ENCODE measurements at regions not wholly inside any gene's neighbourhood (a gene's known extent, or its start where the extent isn't known, plus 50 kb on each side); places are given as distances from the start of the nearest gene placed in this dataset.
"Not testable (repeated sequence)": the region's sequence is repeated elsewhere in the genome, so short reads cannot be mapped to it uniquely, and the experiment has no call there.

GRCh38 chr6:119405114-119405513 is 55.6 kb upstream of the MAN1A1 start:
- DNase-seq = not testable (repeated sequence)
